GM20431 (cell line): ENCODE measurements at regions not wholly inside any gene's neighbourhood (a gene's known extent, or its start where the extent isn't known, plus 50 kb on each side); places are given as distances from the start of the nearest gene placed in this dataset.

ENCODE experiments used
- in situ Hi-C: fragments of 300-500 bp; cut with MseI, MboI; formaldehyde crosslinking; loops from one replicate; pipeline ENCODE4 v1.15.0; 2020; ENCODE audit warnings: low sequenced_read_pairs; ENCODE audit not compliant: unreplicated experiment

DNA sequence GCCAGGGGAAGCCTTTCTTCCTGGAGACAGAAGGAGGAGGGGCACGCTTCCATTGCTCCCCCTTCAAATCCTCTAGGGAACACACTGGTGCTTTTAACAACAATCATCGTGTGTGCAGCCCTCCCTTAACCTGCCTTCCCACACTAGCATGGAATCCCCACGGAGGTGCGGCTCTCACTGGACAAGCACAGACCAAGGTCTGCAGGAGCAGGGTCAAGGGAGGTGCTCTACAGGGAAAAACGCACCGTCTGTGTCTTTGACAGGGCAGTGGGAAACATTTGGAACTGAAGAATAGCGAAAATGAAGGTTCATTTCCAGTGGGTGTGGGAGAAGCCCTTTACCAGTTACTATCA lies 527.1 kb downstream of the QKI start:
- in situ Hi-C loops: no loop called here

DNA sequence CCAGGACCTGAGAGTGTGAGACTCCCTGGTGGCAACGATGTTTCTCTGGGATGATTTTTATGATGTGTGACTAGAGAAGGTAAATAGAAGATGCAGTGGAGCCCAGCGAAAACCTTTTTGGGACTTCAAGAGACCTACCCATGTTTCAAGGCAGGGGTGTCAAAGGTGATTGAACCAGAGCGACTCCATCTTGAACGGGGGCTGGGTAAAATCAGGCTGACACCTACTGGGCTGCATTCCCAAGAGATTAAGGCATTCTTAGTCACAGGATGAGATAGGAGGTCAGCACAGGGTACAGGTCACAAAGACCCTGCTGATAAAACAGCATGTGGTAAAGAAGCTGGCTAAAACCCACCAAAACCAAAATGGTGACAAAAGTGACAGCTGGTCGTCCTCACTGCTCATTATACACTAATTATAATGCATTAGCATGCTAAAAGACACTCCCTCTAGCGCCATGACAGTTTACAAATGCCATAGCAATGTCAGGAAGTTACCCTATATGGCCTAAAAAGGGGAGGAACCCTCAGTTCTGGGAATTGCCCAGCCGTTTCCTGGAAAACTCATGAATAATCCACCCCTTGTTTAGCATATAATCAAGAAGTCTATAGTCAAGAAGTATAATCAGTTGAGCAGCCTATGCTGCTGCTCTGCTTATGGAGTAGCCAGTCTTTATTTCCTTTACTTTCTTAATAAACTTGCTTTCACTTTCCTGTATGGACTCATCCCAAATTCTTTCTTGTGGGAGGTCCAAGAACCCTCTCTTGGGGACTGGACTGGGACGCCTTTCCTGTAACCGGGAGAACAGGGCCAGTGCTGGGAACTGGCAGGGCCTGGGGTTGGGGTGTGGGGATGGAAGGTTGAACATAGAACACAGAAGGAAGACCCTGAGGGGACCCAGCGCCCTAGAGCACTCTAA lies 526.4 kb downstream of the QKI start:
- in situ Hi-C loops: no loop called here

- in situ Hi-C loops: no loop called here
These were observed 522.6 kb downstream of the QKI start for GRCh38 chr6:163937071-163937470.

DNA sequence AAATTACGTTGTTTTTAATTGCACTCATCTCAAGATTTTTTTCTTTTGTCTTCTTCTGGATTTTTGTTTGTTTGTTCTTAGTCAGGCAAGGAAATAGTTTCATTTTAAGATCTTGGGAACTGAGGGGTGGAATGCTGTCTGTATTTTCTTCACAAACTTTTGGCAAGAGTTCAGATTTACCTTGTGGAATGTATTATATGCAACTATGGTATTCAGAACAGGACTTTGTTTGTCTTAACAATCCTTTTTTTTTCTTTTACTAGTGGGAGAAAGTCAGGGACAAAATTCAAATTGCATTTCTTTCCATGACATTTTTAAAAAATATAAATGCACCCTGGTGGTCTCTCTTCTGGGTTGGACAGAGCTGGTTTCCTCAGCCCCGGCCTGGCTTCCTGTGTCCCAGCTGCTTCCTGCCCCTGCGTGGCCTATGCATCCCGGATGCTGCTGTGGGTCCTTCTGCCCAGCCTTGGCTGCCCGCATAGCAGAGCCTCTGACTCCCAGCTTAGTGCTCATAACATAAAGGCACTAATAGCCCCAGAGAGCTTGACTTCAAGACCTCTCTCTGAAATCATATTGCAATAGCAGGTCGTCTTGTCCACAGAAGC lies 520.7 kb downstream of the QKI start:
- in situ Hi-C loops: no loop called here

DNA sequence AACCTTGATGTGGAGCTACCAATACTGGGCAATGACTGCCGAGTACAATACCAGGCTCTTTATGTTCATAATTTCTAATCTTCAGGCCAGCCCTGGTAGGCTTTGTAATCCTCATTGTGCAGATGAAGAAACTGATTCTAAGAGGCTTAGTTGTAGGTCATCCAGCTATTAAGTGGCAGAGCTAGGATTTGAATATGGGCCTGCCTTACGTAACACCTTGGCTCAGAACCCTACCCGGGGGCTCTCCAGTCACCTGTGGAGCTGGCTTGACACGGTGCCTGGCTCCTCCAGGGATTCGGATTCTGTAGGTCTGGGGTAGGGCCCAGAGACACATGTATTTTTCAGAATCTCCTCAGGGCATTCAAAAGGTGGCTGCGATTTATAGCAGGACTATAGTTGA lies 515.5 kb downstream of the QKI start:
- in situ Hi-C loops: no loop called here

DNA sequence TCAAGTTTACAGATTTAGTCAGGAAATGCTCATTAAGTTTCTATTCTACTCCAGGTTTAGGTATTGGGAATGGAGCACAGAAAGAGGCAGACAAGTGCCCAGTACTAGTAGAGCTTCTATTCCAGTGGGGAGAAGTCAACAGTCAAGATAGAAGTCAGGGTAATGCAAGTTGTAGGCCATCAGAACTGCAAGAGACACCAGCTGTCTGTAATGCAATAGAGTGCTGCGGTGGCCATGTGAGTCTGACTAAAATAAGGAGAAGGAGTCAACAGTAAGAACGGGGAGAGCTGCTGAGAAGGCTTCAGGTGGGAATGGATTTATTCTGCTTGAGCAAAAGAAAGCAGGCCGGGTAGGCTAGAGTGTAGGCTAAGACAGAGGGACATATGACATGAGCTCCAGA lies 515.0 kb downstream of the QKI start:
- in situ Hi-C loops: no loop called here

DNA sequence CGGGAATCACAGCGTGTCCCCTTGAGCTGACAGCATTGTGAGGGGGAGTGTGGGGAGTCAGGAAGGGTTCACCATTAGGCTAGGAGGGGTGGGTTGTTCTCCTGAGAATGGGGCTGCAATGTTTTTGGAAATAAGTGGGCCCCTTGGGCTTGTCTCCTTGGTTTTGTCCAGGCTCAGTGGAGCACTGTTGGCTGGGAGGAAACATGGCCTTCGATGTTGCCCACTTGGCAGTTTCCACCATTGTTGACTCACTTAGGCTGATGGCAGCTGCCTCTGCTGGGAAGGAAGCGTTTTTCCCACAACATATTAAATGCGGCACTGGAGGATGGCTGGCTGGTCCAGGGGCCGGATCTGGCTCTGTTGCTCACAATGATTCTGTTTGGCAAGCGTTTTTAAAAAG lies 512.1 kb downstream of the QKI start:
- in situ Hi-C loops: no loop called here

GRCh38 chr6:163925839-163926238 lies 511.3 kb downstream of the QKI start:
- in situ Hi-C loops: no loop called here

- in situ Hi-C loops: no loop called here
These were observed 509.3 kb downstream of the QKI start for GRCh38 chr6:163923658-163924411.

DNA sequence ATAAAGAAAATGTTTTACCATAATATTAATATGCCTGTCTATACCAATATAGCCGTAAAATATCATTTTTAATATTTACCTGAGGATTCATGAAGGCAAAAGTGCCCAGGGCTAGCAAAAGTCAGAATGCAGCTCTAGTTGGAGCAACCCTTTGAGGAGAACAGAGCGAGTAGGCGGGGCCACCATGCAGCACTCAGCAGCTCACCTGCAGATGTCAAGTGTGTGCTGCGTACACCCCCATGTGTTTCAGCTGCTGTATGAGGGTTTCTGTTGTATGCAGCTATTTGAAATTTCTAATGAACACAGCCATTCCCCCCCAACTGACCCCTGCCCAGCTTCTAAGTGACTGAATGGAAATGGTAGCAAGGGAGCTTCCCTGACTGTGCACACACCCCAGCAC lies 508.0 kb downstream of the QKI start:
- in situ Hi-C loops: no loop called here

DNA sequence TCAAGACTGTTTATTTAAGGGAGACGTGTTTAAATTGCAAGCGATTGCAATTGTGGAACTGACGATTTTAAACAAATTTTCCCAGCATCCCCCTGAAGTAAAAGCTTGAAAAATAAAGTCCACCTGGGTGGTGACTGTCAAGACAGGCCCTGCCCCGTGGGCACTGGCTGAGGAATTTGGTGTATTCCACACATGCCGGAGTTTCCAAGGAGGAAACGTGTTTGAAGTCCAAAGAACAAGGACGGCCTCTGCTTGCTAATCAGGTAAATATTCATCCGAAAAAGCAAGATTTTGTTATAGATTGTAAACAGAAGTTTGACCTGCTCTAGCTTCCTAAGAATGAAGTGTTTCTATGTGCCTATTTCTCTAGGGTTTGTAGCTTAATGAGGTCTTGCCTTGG lies 505.1 kb downstream of the QKI start:
- in situ Hi-C loops: no loop called here

- in situ Hi-C loops: no loop called here
These were observed 502.0 kb downstream of the QKI start for GRCh38 chr6:163916315-163917081.

- in situ Hi-C loops: no loop called here
These were observed 500.6 kb downstream of the QKI start for GRCh38 chr6:163915131-163915530.

GRCh38 chr6:163913045-163913444 lies 498.5 kb downstream of the QKI start:
- in situ Hi-C loops: no loop called here

DNA sequence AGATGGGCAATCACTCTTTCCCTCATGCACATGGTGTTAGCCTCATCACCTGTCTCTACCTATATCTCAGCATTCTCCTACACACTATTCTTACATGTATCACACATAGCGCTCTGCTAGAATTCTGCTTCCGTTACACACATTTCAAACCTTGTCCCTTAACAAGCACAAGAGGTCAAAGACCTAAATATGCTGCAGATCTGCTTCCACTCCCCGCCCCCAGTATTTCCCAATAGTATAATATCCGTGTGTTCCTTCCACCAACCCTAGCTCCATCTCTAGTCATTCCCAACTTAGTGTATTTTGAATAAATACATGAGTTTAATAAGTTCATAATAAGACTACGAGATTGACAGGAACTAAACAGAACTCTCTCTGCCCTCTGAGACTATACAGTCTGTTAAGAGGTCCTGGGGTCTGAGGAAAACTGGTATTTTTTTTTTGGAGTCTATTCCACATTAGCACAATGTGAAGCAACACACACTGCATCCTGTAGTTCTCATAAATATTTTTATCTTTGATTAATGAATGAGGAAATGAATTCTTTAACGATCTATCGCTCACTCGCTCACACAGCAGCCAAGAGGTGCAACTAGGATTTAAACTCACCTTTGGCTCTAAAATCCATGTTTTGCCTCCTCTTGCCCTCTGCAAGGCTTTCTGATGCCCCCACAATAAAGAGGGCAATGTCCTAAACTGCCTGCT lies 491.6 kb downstream of the QKI start:
- in situ Hi-C loops: no loop called here

DNA sequence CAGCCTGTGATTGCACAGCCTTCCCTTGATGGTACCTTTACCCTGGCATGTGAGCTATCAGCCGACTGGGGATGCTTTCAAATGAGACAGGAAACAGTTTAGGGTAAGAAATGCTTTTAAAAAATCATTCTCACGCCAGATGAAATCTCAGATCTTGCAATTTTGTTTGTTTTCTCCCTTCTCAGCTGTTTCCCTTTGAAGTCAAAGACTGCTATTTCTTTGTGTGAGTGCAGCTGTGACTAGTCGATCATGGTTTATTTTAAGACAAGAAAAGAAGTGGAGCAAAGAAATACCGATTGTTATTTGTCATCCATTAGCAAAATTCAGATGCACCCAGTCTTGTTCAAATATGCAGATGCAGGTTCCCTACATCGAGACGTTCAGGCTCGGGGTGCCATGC lies 489.7 kb downstream of the QKI start:
- in situ Hi-C loops: no loop called here

DNA sequence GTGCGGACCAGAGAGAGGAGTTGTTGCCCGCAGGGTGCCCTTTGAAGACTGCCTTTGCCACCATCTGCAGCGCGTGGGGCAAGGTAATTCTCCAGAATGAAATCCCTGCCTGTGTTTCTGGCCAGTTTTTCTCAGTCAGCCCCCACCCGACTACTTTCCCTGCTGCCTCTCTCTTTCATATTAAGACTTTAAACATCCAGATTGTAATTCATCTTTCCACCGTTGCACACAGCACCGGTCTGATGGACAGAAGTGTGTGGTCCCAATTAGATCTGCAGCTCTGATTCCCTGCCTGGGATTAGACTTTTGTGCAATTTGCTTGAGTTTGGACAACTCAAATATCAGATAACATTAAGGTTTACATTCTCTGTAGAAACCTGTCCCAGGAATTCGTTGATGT lies 489.0 kb downstream of the QKI start:
- in situ Hi-C loops: no loop called here

- in situ Hi-C loops: no loop called here
These were observed 488.5 kb downstream of the QKI start for GRCh38 chr6:163902993-163903392.

GRCh38 chr6:163901681-163902080 lies 487.2 kb downstream of the QKI start:
- in situ Hi-C loops: no loop called here

DNA sequence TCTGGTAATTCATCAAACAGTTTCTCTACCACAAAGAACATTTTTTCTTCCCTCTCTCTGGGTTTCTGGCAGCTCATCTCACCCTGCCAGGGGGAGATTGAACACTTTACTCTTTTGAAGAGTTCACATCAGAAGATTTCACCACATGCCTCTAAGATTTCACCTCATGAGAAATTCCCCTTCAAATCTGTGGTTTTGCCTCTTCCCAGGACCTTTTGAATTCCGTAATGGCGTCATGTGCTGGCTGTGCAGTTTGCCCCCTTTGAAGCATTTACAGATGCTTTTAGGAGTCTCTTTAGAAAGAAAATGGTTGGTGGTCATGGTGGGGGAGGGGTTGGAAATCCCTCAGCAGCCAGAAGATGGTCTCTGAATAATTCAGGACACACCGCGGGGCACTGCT lies 486.1 kb downstream of the QKI start:
- in situ Hi-C loops: no loop called here
